ENCODE measurements at regions not wholly inside any gene's neighbourhood (a gene's known extent, or its start where the extent isn't known, plus 50 kb on each side); places are given as distances from the start of the nearest gene placed in this dataset.

DNA sequence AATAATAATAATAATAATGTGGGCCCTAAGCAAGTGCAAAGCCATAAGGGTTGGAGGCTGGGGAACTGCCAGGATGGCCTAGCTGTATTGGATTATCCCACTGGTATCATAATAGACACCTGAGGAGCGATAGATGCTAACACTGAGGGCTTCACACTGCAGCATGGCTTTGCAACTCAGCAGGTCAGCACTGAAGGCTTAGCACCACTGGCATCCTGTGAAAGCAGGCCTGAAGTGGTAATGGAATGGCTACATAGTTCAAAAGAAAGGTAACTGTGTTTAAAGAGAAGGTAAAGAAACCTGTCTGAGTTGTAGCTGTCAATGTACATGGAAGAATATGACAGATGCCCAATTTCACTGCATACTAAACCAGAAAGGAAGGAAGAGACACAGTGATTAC lies 359.0 kb downstream of the OSTF1 start (continued):
- TF ChIP-seq, protein P1, sequence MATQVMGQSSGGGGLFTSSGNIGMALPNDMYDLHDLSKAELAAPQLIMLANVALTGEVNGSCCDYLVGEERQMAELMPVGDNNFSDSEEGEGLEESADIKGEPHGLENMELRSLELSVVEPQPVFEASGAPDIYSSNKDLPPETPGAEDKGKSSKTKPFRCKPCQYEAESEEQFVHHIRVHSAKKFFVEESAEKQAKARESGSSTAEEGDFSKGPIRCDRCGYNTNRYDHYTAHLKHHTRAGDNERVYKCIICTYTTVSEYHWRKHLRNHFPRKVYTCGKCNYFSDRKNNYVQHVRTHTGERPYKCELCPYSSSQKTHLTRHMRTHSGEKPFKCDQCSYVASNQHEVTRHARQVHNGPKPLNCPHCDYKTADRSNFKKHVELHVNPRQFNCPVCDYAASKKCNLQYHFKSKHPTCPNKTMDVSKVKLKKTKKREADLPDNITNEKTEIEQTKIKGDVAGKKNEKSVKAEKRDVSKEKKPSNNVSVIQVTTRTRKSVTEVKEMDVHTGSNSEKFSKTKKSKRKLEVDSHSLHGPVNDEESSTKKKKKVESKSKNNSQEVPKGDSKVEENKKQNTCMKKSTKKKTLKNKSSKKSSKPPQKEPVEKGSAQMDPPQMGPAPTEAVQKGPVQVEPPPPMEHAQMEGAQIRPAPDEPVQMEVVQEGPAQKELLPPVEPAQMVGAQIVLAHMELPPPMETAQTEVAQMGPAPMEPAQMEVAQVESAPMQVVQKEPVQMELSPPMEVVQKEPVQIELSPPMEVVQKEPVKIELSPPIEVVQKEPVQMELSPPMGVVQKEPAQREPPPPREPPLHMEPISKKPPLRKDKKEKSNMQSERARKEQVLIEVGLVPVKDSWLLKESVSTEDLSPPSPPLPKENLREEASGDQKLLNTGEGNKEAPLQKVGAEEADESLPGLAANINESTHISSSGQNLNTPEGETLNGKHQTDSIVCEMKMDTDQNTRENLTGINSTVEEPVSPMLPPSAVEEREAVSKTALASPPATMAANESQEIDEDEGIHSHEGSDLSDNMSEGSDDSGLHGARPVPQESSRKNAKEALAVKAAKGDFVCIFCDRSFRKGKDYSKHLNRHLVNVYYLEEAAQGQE (IDR thresholded peaks at IDR 0.05; ENCODE audit: low read depth), result no peak
- TF ChIP-seq, protein P2, sequence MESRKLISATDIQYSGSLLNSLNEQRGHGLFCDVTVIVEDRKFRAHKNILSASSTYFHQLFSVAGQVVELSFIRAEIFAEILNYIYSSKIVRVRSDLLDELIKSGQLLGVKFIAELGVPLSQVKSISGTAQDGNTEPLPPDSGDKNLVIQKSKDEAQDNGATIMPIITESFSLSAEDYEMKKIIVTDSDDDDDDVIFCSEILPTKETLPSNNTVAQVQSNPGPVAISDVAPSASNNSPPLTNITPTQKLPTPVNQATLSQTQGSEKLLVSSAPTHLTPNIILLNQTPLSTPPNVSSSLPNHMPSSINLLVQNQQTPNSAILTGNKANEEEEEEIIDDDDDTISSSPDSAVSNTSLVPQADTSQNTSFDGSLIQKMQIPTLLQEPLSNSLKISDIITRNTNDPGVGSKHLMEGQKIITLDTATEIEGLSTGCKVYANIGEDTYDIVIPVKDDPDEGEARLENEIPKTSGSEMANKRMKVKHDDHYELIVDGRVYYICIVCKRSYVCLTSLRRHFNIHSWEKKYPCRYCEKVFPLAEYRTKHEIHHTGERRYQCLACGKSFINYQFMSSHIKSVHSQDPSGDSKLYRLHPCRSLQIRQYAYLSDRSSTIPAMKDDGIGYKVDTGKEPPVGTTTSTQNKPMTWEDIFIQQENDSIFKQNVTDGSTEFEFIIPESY (IDR thresholded peaks at IDR 0.05; ENCODE audit: extremely low read depth, insufficient replicate concordance, low read length), result no peak
- TF ChIP-seq, protein P3, sequence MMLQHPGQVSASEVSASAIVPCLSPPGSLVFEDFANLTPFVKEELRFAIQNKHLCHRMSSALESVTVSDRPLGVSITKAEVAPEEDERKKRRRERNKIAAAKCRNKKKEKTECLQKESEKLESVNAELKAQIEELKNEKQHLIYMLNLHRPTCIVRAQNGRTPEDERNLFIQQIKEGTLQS (IDR thresholded peaks at IDR 0.05), result no peak
- no peak for TF ChIP-seq POLR2AphosphoS5 (IDR thresholded peaks at IDR 0.05; ENCODE audit: low read depth, low read length)

DNA sequence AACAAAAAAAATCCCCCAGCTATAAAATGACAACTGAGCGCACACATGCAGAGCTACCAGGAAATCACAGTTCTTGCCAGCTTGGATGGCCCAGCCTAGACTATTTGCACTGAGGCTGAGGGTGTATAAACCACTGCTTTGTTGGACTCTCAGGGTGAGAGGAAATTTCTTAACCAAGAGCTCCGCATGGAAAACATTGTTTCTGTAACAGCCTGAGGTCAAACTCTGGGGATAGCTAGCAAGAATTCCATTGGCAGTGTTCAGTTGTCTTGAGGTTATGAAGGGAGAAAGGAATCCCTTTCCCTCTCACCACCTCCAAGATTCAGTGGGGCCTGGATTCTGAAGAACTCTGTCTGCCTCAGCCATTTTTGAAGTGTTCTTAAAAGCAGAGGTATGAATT lies 360.0 kb downstream of the OSTF1 start:
- RAD21 ChIA-PET (ENCODE audit: low non-redundant PET in 1 of 2, low total read pairs in 2 of 2, uncharacterized antibody in 2 of 2, unreplicated experiment in 2 of 2), result no interaction called here
- Histone ChIP-seq H3K9me2 (ENCODE audit: insufficient read depth) (no peaks in the 10 kb centered on the region), H3K27ac (ENCODE audit: low read depth, low read length) (no peak overlapping the region), H3K9me3 (ENCODE audit: control insufficient read depth in 1 of 2, insufficient read depth in 1 of 2, low read depth in 1 of 2, low read length in 2 of 2) (no peaks in the 10 kb centered on the region), H3K4me1 (ENCODE audit: control insufficient read depth in 1 of 2, insufficient read depth in 2 of 2, low read length in 2 of 2) (no peaks in the 10 kb centered on the region), H3K4me3 (replicated peaks in 1 of 2; ENCODE audit: low read depth in 1 of 2, low read length in 2 of 2) (no peak overlapping the region), H3K79me2 (ENCODE audit: insufficient read depth, low read length) (no peaks in the 10 kb centered on the region), H3K9ac (ENCODE audit: low read length) (no peak overlapping the region), H2AFZ (ENCODE audit: low read depth, low read length, poor library complexity, severe bottlenecking) (no peak overlapping the region), H3K36me3 (ENCODE audit: control insufficient read depth in 1 of 2, insufficient read depth in 2 of 2, low read length in 2 of 2) (no peaks in the 10 kb centered on the region), H4K20me1 (ENCODE audit: insufficient read depth) (no peaks in the 10 kb centered on the region), H3K4me2 (ENCODE audit: low read length) (no peak overlapping the region), H3K27me3 (ENCODE audit: insufficient read depth, low read length) (peaks cover 12% of the 10 kb centered on the region; the same call in 1 of the 2 replicates)
- no TSS peak for BruUV-seq (replicated peaks)
- ATAC-seq (no peak), DNase-seq (ENCODE audit: low read depth, low spot score) (no peak)
- CTCF ChIA-PET, result no interaction called here
- POLR2A ChIA-PET, result no interaction called here
- intact Hi-C loops (cut with micrococcal nuclease), result no loop called here
- TF ChIP-seq CBX3 (IDR thresholded peaks at IDR 0.05; ENCODE audit: low read depth) (no peak), ZFX (IDR thresholded peaks at IDR 0.05) (no peak), ELF1 (IDR thresholded peaks at IDR 0.05; ENCODE audit: borderline replicate concordance, low read depth) (no peak), SIN3A (IDR thresholded peaks at IDR 0.05; ENCODE audit: low read depth) (no peak), CEBPB (IDR thresholded peaks at IDR 0.05; ENCODE audit: low read depth) (no peak), FOSL1 (IDR thresholded peaks at IDR 0.05; ENCODE audit: low read depth) (no peak), EZH2 (IDR thresholded peaks at IDR 0.05) (no peak), RAD21 (IDR thresholded peaks at IDR 0.05; ENCODE audit: low read depth) (no peak), JUND (IDR thresholded peaks at IDR 0.05) (no peak)
- TF ChIP-seq, protein P1 (IDR thresholded peaks at IDR 0.05; ENCODE audit: low read depth), result no peak
- TF ChIP-seq, protein P3 (IDR thresholded peaks at IDR 0.05), result no peak
- TF ChIP-seq, protein P2 (IDR thresholded peaks at IDR 0.05; ENCODE audit: extremely low read depth, insufficient replicate concordance, low read length), result no peak
